PC-9 (cell line): ENCODE measurements at regions not wholly inside any gene's neighbourhood (a gene's known extent, or its start where the extent isn't known, plus 50 kb on each side); places are given as distances from the start of the nearest gene placed in this dataset.
"Not testable (repeated sequence)": the region's sequence is repeated elsewhere in the genome, so short reads cannot be mapped to it uniquely, and the experiment has no call there.

Experiments used
- BruUV-seq: library from RNA; stranded (reverse); fragments of 400-500 nt; replicated peaks from 2 replicates; lab custom pipeline; 2021; lab: Mats Ljungman, UMichigan
- CTCF ChIA-PET: fragments of 300-600 bp; sonication (Branson Sonifier 250); formaldehyde crosslinking; loops from one replicate; lab custom pipeline; 2022; ENCODE audit warnings: antibody characterized with exemption; lab: Charles Lee
- POLR2A ChIA-PET: fragments of 300-600 bp; sonication (Branson Sonifier 250); formaldehyde crosslinking; loops from one replicate; lab custom pipeline; 2022; ENCODE audit warnings: antibody characterized with exemption; ENCODE audit not compliant: unreplicated experiment; lab: Charles Lee
- DNase-seq, 2 experiments: peaks; one replicate each; pipeline versions ENCODE4 v3.0.0 to v3.0.0-alpha.2; 2015 to 2022; ENCODE audit warnings: mixed read lengths in 1 of 2
- H2AFZ ChIP-seq: fragments of 200-600 bp; sonication (generic); 2 replicates; pipeline ENCODE4 v1.8.1; 2017; ENCODE audit warnings: antibody characterized with exemption
- H3F3A ChIP-seq: fragments of 200-600 bp; sonication (generic); 2 replicates; pipeline ENCODE4 v1.8.1; 2017; ENCODE audit warnings: antibody characterized with exemption, mild to moderate bottlenecking, low read depth; ENCODE audit not compliant: insufficient read depth
- H3K27ac ChIP-seq: fragments of 200-600 bp; sonication (generic); 2 replicates; pipeline ENCODE4 v1.6.1; 2016; ENCODE audit warnings: mixed run types
- H3K27me3 ChIP-seq: fragments of 200-600 bp; sonication (generic); 2 replicates; pipeline ENCODE4 v1.6.1; 2016; ENCODE audit warnings: low read depth, mixed run types; ENCODE audit not compliant: insufficient read depth
- H3K36me3 ChIP-seq: fragments of 200-600 bp; sonication (generic); 2 replicates; pipeline ENCODE4 v1.6.1; 2016; ENCODE audit warnings: low read depth, mixed run types
- H3K4me1 ChIP-seq: fragments of 200-600 bp; sonication (generic); replicated peaks from 2 replicates; pipeline ENCODE4 v1.6.1; 2016; ENCODE audit warnings: mixed run types; ENCODE audit not compliant: insufficient read depth
- H3K4me2 ChIP-seq: fragments of 200-600 bp; sonication (generic); 2 replicates; pipeline ENCODE4 v1.6.1; 2017; ENCODE audit warnings: mixed run types
- H3K4me3 ChIP-seq: fragments of 200-600 bp; sonication (generic); 2 replicates; pipeline ENCODE4 v1.6.1; 2016; ENCODE audit warnings: mixed run types
- H3K79me2 ChIP-seq: fragments of 200-600 bp; sonication (generic); 2 replicates; pipeline ENCODE4 v1.6.1; 2017; ENCODE audit warnings: low read depth, mixed run types
- H3K9me2 ChIP-seq: fragments of 200-600 bp; sonication (generic); 2 replicates; pipeline ENCODE4 v1.8.1; 2017; ENCODE audit warnings: mild to moderate bottlenecking; ENCODE audit not compliant: insufficient read depth
- H3K9me3 ChIP-seq: fragments of 200-600 bp; sonication (generic); 2 replicates; pipeline ENCODE4 v1.8.1; 2016; ENCODE audit warnings: low read depth; ENCODE audit not compliant: insufficient read depth
- H4K20me1 ChIP-seq: fragments of 200-600 bp; sonication (generic); 2 replicates; pipeline ENCODE4 v1.8.1; 2017; ENCODE audit not compliant: insufficient read depth
- CTCF ChIP-seq: fragments of 200-600 bp; sonication (generic); conservative IDR thresholded peaks from 2 replicates; pipeline ENCODE4 v1.6.1; 2017; ENCODE audit warnings: mixed run types, antibody characterized with exemption, mild to moderate bottlenecking, moderate library complexity
- EZH2 ChIP-seq: fragments of 200-600 bp; sonication (generic); IDR thresholded peaks from 2 replicates; pipeline ENCODE4 v1.8.0; 2017; ENCODE audit warnings: antibody characterized with exemption, low read depth
- intact Hi-C: fragments of 100-400 bp; cut with micrococcal nuclease; formaldehyde crosslinking; loops from one replicate; pipeline ENCODE4 v1.10.0; 2022; ENCODE audit not compliant: unreplicated experiment

DNA sequence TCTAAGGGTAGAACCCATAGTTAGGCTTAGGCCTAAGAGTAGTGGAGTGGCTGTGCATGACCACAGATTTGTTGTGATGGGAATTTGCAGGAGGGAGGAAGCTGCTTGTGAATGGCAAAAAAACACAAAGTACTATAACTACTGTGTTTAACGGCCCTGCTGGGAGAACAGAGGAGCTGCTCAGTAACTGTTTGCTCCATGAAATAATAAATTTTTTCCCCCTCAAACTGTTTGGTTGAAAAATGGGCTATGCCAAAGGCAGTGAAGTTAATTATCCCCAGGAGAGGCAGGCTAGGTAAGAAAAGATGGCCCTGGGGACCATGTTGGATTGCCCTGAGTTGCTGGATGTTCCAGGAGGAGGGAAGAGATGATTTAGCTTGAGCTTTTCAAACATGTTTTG lies 216.1 kb upstream of the ADRA1D start:
- TF ChIP-seq CTCF: no peak
- no peak for TF ChIP-seq EZH2
- no peak for DNase-seq
- H3K4me2 ChIP-seq: no peak overlapping the region
- ChIA-PET POLR2A (no interaction called here), CTCF (no interaction called here)
- H3F3A ChIP-seq: no peaks in the 10 kb centered on the region; the same call in 1 of the 2 replicates
- H3K9me3 ChIP-seq: peaks cover 4% of the 10 kb centered on the region; the same call in 1 of the 2 replicates
- H3K79me2 ChIP-seq: no peaks in the 10 kb centered on the region
- no peaks in the 10 kb centered on the region for H4K20me1 ChIP-seq
- intact Hi-C loops: no loop called here
- H3K4me3 ChIP-seq: no peak overlapping the region
- no peak overlapping the region for H3K27ac ChIP-seq
- no TSS peak for BruUV-seq
- peaks cover 4% of the 10 kb centered on the region; the same call in 1 of the 2 replicates for H3K4me1 ChIP-seq
- H3K36me3 ChIP-seq: no peaks in the 10 kb centered on the region
- no peaks in the 10 kb centered on the region for H3K27me3 ChIP-seq
- H3K9me2 ChIP-seq: no peaks in the 10 kb centered on the region
- no peak overlapping the region for H2AFZ ChIP-seq

DNA sequence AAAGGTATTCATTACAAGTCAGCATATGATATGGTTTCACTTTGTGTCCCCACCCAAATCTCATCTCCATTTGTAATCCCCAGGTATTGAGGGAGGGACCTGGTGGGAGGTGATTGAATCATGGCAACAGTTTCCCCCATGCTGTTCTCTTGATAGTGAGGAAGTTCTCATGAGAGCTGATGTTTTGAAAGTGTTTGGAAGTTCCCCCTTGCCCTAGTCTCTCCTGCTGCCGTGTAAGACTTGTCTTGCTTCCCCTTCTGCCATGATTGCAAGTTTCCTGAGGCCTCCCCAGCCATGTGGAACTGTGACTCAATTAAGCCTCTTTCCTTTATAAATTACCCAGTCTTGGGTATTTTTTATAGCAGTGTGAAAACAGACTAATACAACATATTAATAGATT lies 213.7 kb upstream of the ADRA1D start:
- H3K79me2 ChIP-seq, H3K27me3 ChIP-seq, H4K20me1 ChIP-seq, intact Hi-C loops, H3K9me3 ChIP-seq, H3K36me3 ChIP-seq, DNase-seq, BruUV-seq, H3K27ac ChIP-seq, CTCF ChIA-PET, H3K4me3 ChIP-seq, H2AFZ ChIP-seq, H3K4me2 ChIP-seq, POLR2A ChIA-PET, H3K9me2 ChIP-seq: not testable (repeated sequence)
- peaks cover 17% of the 10 kb centered on the region for H3F3A ChIP-seq
- H3K4me1 ChIP-seq: peaks cover 28% of the 10 kb centered on the region

DNA sequence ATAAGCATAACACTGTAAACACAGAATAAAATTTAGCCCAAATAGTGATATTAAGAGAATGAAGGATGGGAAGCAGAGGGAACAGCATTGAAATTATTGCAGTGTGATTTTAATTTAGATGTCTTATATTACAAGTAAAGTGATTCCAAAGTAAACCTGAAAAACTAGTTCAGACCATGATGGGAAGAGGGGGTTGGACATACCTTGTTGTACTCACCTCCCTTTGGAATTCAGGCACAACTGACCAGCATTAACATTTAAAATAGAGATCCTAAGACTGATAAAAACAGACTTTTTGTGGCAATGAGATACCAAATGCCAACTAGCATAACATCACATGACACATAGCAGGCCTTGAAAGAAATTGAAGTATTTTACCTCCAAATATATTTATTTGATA lies 210.0 kb upstream of the ADRA1D start:
- H3K4me3 ChIP-seq: peak overlapping the region; percentile 39; the same call in 1 of the 2 replicates
- CTCF ChIA-PET: no interaction called here
- no peak for TF ChIP-seq EZH2
- TF ChIP-seq CTCF: no peak
- peaks cover 48% of the 10 kb centered on the region for H3F3A ChIP-seq
- H3K4me2 ChIP-seq: peak overlapping the region; percentile 71
- H3K79me2 ChIP-seq: no peaks in the 10 kb centered on the region
- no TSS peak for BruUV-seq
- peaks cover 65% of the 10 kb centered on the region for H3K4me1 ChIP-seq
- H3K27me3 ChIP-seq: no peaks in the 10 kb centered on the region
- no peaks in the 10 kb centered on the region for H3K36me3 ChIP-seq
- no peak overlapping the region for H2AFZ ChIP-seq
- peak overlapping the region; percentile 76 for H3K27ac ChIP-seq
- intact Hi-C loops: loop anchor here (1.0 to 5.0 kb wide), 6 partner anchors 43 to 322 kb away; no protein-coding TSS in a partner anchor
- peak; percentile 29 to 91 for DNase-seq
- no peaks in the 10 kb centered on the region for H3K9me2 ChIP-seq
- H3K9me3 ChIP-seq: peaks cover 8% of the 10 kb centered on the region
- no peaks in the 10 kb centered on the region for H4K20me1 ChIP-seq
- POLR2A ChIA-PET: no interaction called here
